H1 (cell line): ENCODE measurements at regions not wholly inside any gene's neighbourhood (a gene's known extent, or its start where the extent isn't known, plus 50 kb on each side); places are given as distances from the start of the nearest gene placed in this dataset.

Source experiments
- CTCF ChIA-PET: fragments of 300-600 bp; sonication (Branson Sonifier 250); formaldehyde crosslinking; loops from one replicate; lab custom pipeline; 2021; ENCODE audit not compliant: partially characterized antibody; lab: Charles Lee
- POLR2A ChIA-PET: fragments of 300-600 bp; sonication (Branson Sonifier 250); formaldehyde crosslinking; loops from one replicate; lab custom pipeline; 2021; ENCODE audit warnings: inconsistent platforms; ENCODE audit not compliant: partially characterized antibody; lab: Charles Lee
- DNase-seq, 2 experiments: peaks; one replicate each; pipeline versions ENCODE4 v3.0.0 to v3.0.0-alpha.2; 2010 to 2022; ENCODE audit warnings: low spot score in 2 of 2, low read depth in 1 of 2, mixed read lengths in 1 of 2
- FAIRE-seq: peaks from 2 replicates; lab custom pipeline; 2011; peaks lifted over from hg19 to GRCh38; lab: Jason Lieb, UNC
- H2AFZ ChIP-seq: 2 replicates; pipeline ENCODE4 v1.8.1; 2012; ENCODE audit warnings: low read length, inconsistent platforms
- H2AK5ac ChIP-seq: 2 replicates; pipeline ENCODE4 v1.6.1; 2013; ENCODE audit warnings: low read depth, low read length
- H2BK120ac ChIP-seq: replicated peaks from 2 replicates; pipeline ENCODE3; 2013; ENCODE audit warnings: low read depth, low read length, inconsistent platforms
- H2BK12ac ChIP-seq: 2 replicates; pipeline ENCODE4 v1.6.1; 2013; ENCODE audit warnings: low read depth, low read length
- H2BK15ac ChIP-seq: 2 replicates; pipeline ENCODE4 v1.6.1; 2013; ENCODE audit warnings: low read length
- H2BK20ac ChIP-seq: 2 replicates; pipeline ENCODE4 v1.6.1; 2013; ENCODE audit warnings: low read length
- H2BK5ac ChIP-seq: 2 replicates; pipeline ENCODE4 v1.6.1; 2013; ENCODE audit warnings: low read depth, low read length
- H3K14ac ChIP-seq: 2 replicates; pipeline ENCODE4 v1.6.1; 2013; ENCODE audit warnings: inconsistent platforms; ENCODE audit not compliant: insufficient read length
- H3K18ac ChIP-seq: 2 replicates; pipeline ENCODE4 v1.6.1; 2013; ENCODE audit warnings: low read length; ENCODE audit errors: extremely low read depth
- H3K23ac ChIP-seq: 2 replicates; pipeline ENCODE4 v1.6.1; 2013; ENCODE audit warnings: inconsistent platforms; ENCODE audit not compliant: insufficient read length
- H3K23me2 ChIP-seq: 2 replicates; pipeline ENCODE4 v1.6.1; 2013; ENCODE audit warnings: low read depth, low read length
- H3K27ac ChIP-seq: 2 replicates; pipeline ENCODE4 v1.6.1; 2011; ENCODE audit warnings: low read depth, low read length, inconsistent platforms
- H3K27me3 ChIP-seq, 4 experiments: replicated peaks in 1 of 4; 1 replicate in 1 of 4; 2 replicates in 3 of 4; pipeline versions ENCODE4 v1.6.1 to v1.8.1; 2011 to 2013; ENCODE audit warnings: low read length in 3 of 4, mild to moderate bottlenecking in 3 of 4, inconsistent platforms in 2 of 4, mixed read lengths in 2 of 4, moderate library complexity in 1 of 4; ENCODE audit not compliant: control insufficient read depth in 3 of 4, insufficient read depth in 3 of 4; ENCODE audit errors: extremely low read depth in 1 of 4
- H3K36me3 ChIP-seq, 4 experiments: 2 replicates each; pipeline versions ENCODE4 v1.6.1 to v1.8.1; 2011 to 2013; ENCODE audit warnings: mild to moderate bottlenecking in 4 of 4, low read length in 3 of 4, moderate library complexity in 2 of 4, control low read depth in 1 of 4, inconsistent platforms in 1 of 4; ENCODE audit not compliant: insufficient read depth in 4 of 4, control insufficient read depth in 2 of 4
- H3K4ac ChIP-seq: replicated peaks from 2 replicates; pipeline ENCODE3; 2013; ENCODE audit warnings: low read length, low read depth, mixed read lengths, inconsistent platforms; ENCODE audit not compliant: insufficient read length
- H3K4me1 ChIP-seq, 4 experiments: replicated peaks in 1 of 4; 1 replicate in 1 of 4; 2 replicates in 3 of 4; pipeline versions ENCODE4 v1.6.1 to v1.8.1; 2011 to 2013; ENCODE audit warnings: low read length in 3 of 4, inconsistent platforms in 2 of 4, mixed read lengths in 1 of 4; ENCODE audit not compliant: insufficient read depth in 4 of 4, control insufficient read depth in 3 of 4
- H3K4me2 ChIP-seq, 2 experiments: 2 replicates each; pipeline versions ENCODE4 v1.6.1 to v1.8.1; 2011 to 2013; ENCODE audit warnings: low read depth in 2 of 2, low read length in 2 of 2, control low read depth in 1 of 2, inconsistent platforms in 1 of 2, mild to moderate bottlenecking in 1 of 2; ENCODE audit not compliant: insufficient read depth in 1 of 2
- H3K4me3 ChIP-seq, 4 experiments: fragments of 200-600, 300-600 bp in 1 of 4; sonication (generic), shearing (Covaris generic), sonication (Bioruptor Twin) in 1 of 4; 2 replicates each; pipeline versions ENCODE4 v1.5.1 to v1.8.1; 2011 to 2016; ENCODE audit warnings: low read length in 4 of 4, low read depth in 3 of 4, control low read depth in 2 of 4, inconsistent platforms in 2 of 4, mild to moderate bottlenecking in 2 of 4, mixed read lengths in 1 of 4, moderate library complexity in 1 of 4; ENCODE audit not compliant: insufficient read depth in 2 of 4; ENCODE audit errors: extremely low read depth in 1 of 4
- H3K56ac ChIP-seq: replicated peaks from 2 replicates; pipeline ENCODE3; 2013; ENCODE audit warnings: low read depth, mild to moderate bottlenecking, mixed read lengths, low read length, inconsistent platforms; ENCODE audit not compliant: insufficient read length
- H3K79me1 ChIP-seq: 2 replicates; pipeline ENCODE4 v1.6.1; 2013; ENCODE audit warnings: low read depth, low read length, control low read depth
- H3K79me2 ChIP-seq, 2 experiments: 2 replicates each; pipeline versions ENCODE4 v1.6.1 to v1.8.1; 2012 to 2013; ENCODE audit warnings: low read length in 2 of 2, mild to moderate bottlenecking in 2 of 2, inconsistent platforms in 1 of 2; ENCODE audit not compliant: insufficient read depth in 2 of 2, control insufficient read depth in 1 of 2
- H3K9ac ChIP-seq, 4 experiments: replicated peaks in 1 of 4; 1 replicate in 1 of 4; 2 replicates in 3 of 4; pipeline versions ENCODE4 v1.6.1 to v1.8.1; 2011 to 2013; ENCODE audit warnings: low read depth in 3 of 4, low read length in 3 of 4, control low read depth in 2 of 4, mild to moderate bottlenecking in 2 of 4, moderate library complexity in 2 of 4, inconsistent platforms in 1 of 4; ENCODE audit errors: extremely low read depth in 1 of 4
- H3K9me3 ChIP-seq, 2 experiments: 2 replicates each; pipeline versions ENCODE4 v1.6.1 to v1.8.1; 2012 to 2013; ENCODE audit warnings: mild to moderate bottlenecking in 2 of 2, moderate library complexity in 2 of 2, control low read depth in 1 of 2, inconsistent platforms in 1 of 2, low read depth in 1 of 2, low read length in 1 of 2, mixed read lengths in 1 of 2; ENCODE audit not compliant: insufficient read depth in 2 of 2
- H4K20me1 ChIP-seq, 2 experiments: replicated peaks in 1 of 2; 2 replicates each; pipeline versions ENCODE3 to v1.8.1; 2011 to 2013; ENCODE audit warnings: inconsistent platforms in 2 of 2, low read length in 2 of 2, mild to moderate bottlenecking in 1 of 2; ENCODE audit not compliant: insufficient read depth in 2 of 2, control insufficient read depth in 1 of 2
- H4K5ac ChIP-seq: 2 replicates; pipeline ENCODE4 v1.6.1; 2013; ENCODE audit warnings: low read length, low read depth, mixed read lengths, inconsistent platforms; ENCODE audit not compliant: insufficient read length
- H4K8ac ChIP-seq: 2 replicates; pipeline ENCODE4 v1.8.0; 2013; ENCODE audit warnings: mild to moderate bottlenecking, moderate library complexity, low read length, inconsistent platforms; ENCODE audit not compliant: insufficient read depth; ENCODE audit errors: extremely low read depth
- H4K91ac ChIP-seq: replicated peaks from 2 replicates; pipeline ENCODE3; 2013; ENCODE audit warnings: low read length, mixed read lengths, inconsistent platforms; ENCODE audit not compliant: insufficient read length
- BCL11A ChIP-seq, 2 experiments: IDR thresholded peaks; one replicate each; pipeline ENCODE4 v1.6.1; 2011; ENCODE audit warnings: low read depth in 2 of 2, low read length in 2 of 2, mild to moderate bottlenecking in 2 of 2
- JUND ChIP-seq: IDR thresholded peaks from 2 replicates; pipeline ENCODE4 v1.6.1; 2011; ENCODE audit warnings: mild to moderate bottlenecking, improper control_type of control experiment, low read length
- MAFK ChIP-seq: IDR thresholded peaks from 2 replicates; pipeline ENCODE4 v1.6.1; 2012; ENCODE audit warnings: low read depth, mild to moderate bottlenecking, improper control_type of control experiment, low read length
- RAD21 ChIP-seq, 2 experiments: IDR thresholded peaks in 1 of 2; conservative IDR thresholded peaks in 1 of 2; 2 replicates each; pipeline ENCODE4 v1.6.1; 2011; ENCODE audit warnings: low read depth in 2 of 2, low read length in 2 of 2, improper control_type of control experiment in 1 of 2, inconsistent platforms in 1 of 2, mild to moderate bottlenecking in 1 of 2, moderate library complexity in 1 of 2
- RFX5 ChIP-seq: IDR thresholded peaks from 2 replicates; pipeline ENCODE4 v1.6.1; 2011; ENCODE audit warnings: low read depth, low read length, improper control_type of control experiment, borderline replicate concordance
- SAP30 ChIP-seq: fragments of 300-600 bp; sonication (generic); IDR thresholded peaks from 2 replicates; pipeline ENCODE4 v1.7.1; 2012; ENCODE audit warnings: low read length, moderate library complexity, mild to moderate bottlenecking, inconsistent platforms; ENCODE audit not compliant: insufficient read depth, insufficient replicate concordance
- TBP ChIP-seq: IDR thresholded peaks from 2 replicates; pipeline ENCODE4 v1.6.1; 2011; ENCODE audit warnings: low read depth, low read length, improper control_type of control experiment
- YY1 ChIP-seq: IDR thresholded peaks from 2 replicates; pipeline ENCODE4 v1.6.1; 2011; ENCODE audit warnings: low read depth, mild to moderate bottlenecking, low read length
- WGBS, 2 experiments: shearing (Covaris generic) in 1 of 2; methylation state at CpG; one replicate each; pipeline versions ENCODE4 v1.1.6 to v1.1.7; 2013 to 2015; ENCODE audit warnings: low lambda C conversion rate in 2 of 2, mixed read lengths in 2 of 2, inconsistent platforms in 1 of 2, low coverage in 1 of 2, missing lambda C conversion rate in 1 of 2; ENCODE audit not compliant: insufficient replicate concordance in 2 of 2, insufficient coverage in 1 of 2, insufficient read length in 1 of 2; ENCODE audit errors: extremely low coverage in 1 of 2, missing lambda C conversion rate in 1 of 2; 5-methylcytosine and 5-hydroxymethylcytosine counted together
- TF ChIP-seq, protein P1 (sequence below): IDR thresholded peaks from 2 replicates; pipeline ENCODE4 v1.6.1; 2012; ENCODE audit warnings: inconsistent platforms

DNA sequence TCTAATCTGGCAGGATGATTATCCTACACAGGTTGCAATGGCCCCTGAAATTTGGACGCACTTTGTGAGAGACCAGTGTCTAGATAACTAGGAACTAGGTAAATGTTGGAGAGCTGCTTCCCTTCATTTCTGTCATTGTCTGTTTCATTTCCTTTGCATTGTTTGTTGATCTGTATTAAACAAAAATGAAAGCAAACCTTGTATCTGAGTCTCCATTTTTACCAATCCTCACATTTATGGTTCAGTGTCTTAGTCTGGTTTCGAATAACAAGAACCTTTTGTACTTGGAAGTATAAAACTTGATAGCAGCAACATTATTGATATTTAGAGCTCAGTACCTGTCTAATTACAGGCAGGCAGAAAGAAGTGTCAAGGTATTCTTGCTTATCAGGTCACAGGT lies 105.5 kb downstream of the MRPS30 start:
- peaks cover 0 to 4% (median 0%) of the 10 kb centered on the region in 4 experiments; a peak in 1 of 7 replicates for H3K4me1 ChIP-seq
- H3K79me2 ChIP-seq = no peaks in the 10 kb centered on the region
- no peaks in the 10 kb centered on the region for H3K23me2 ChIP-seq
- no peak overlapping the region for H4K91ac ChIP-seq
- no peak overlapping the region for H2AFZ ChIP-seq
- POLR2A ChIA-PET = no interaction called here
- H2BK12ac ChIP-seq = 0 out of 2 replicates have a peak overlapping the region, but pooled peaks have one; percentile 13
- H3K23ac ChIP-seq = no peak overlapping the region
- no peak overlapping the region for H4K8ac ChIP-seq
- no peak overlapping the region for H3K9ac ChIP-seq
- H4K20me1 ChIP-seq = no peaks in the 10 kb centered on the region
- no peak overlapping the region for H3K4ac ChIP-seq
- H3K27ac ChIP-seq = no peak overlapping the region
- no peak for FAIRE-seq
- CTCF ChIA-PET = interaction anchor here (0.8 to 1.8 kb wide), 4 partner anchors 10 to 129 kb away, joined by 3 to 6 read pairs (median 3); no protein-coding TSS in a partner anchor
- TF ChIP-seq JUND = no peak
- TF ChIP-seq, protein P1, sequence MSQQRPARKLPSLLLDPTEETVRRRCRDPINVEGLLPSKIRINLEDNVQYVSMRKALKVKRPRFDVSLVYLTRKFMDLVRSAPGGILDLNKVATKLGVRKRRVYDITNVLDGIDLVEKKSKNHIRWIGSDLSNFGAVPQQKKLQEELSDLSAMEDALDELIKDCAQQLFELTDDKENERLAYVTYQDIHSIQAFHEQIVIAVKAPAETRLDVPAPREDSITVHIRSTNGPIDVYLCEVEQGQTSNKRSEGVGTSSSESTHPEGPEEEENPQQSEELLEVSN = no peak
- no peak for TF ChIP-seq TBP
- TF ChIP-seq SAP30 = no peak
- TF ChIP-seq RFX5 = no peak
- TF ChIP-seq YY1 = no peak
- no peak for TF ChIP-seq RAD21 (IDR thresholded peaks at IDR 0.05 in 1 of 2, conservative IDR thresholded peaks at IDR 0.05 in 1 of 2; ENCODE audit: low read depth in 2 of 2, low read length in 2 of 2)
- TF ChIP-seq MAFK = no peak
- no peak for TF ChIP-seq BCL11A (IDR thresholded peaks at IDR 0.05; ENCODE audit: low read depth in 2 of 2, low read length in 2 of 2)
- 88% methylated on average over 2 of the region's 2 CpGs; no CpG with 5 or more reads in 1 of the 2 experiments for WGBS, 2 experiments
- H2BK5ac ChIP-seq = no peak overlapping the region
- no peak overlapping the region for H3K14ac ChIP-seq
- no peak for DNase-seq
- no peak overlapping the region for H3K4me2 ChIP-seq
- no peak overlapping the region for H4K5ac ChIP-seq
- H3K56ac ChIP-seq = no peak overlapping the region
- no peaks in the 10 kb centered on the region for H3K79me1 ChIP-seq
- no peak overlapping the region for H2BK20ac ChIP-seq
- H2BK120ac ChIP-seq = no peak overlapping the region
- H3K36me3 ChIP-seq = no peaks in the 10 kb centered on the region
- peaks cover 0 to 3% of the 10 kb centered on the region in 2 experiments; a peak in 1 of 4 replicates for H3K9me3 ChIP-seq
- no peak overlapping the region for H2BK15ac ChIP-seq
- no peaks in the 10 kb centered on the region for H3K27me3 ChIP-seq
- H3K18ac ChIP-seq = no peak overlapping the region
- no peak overlapping the region for H3K4me3 ChIP-seq
- no peak overlapping the region for H2AK5ac ChIP-seq
